DND-41 (cell line): ENCODE measurements at regions not wholly inside any gene's neighbourhood (a gene's known extent, or its start where the extent isn't known, plus 50 kb on each side); places are given as distances from the start of the nearest gene placed in this dataset.

Source experiments
- CTCF ChIP-seq: IDR thresholded peaks from 2 replicates; pipeline ENCODE4 v1.5.1; 2012; ENCODE audit warnings: borderline replicate concordance, low read length, moderate library complexity, mild to moderate bottlenecking; ENCODE audit not compliant: poor library complexity, severe bottlenecking; ENCODE audit errors: extremely low read depth
- EZH2 ChIP-seq: IDR thresholded peaks from 3 replicates; pipeline ENCODE4 v1.6.1; 2012; ENCODE audit warnings: borderline replicate concordance, low read depth, mild to moderate bottlenecking, moderate library complexity, low read length, inconsistent platforms; ENCODE audit not compliant: severe bottlenecking

DNA sequence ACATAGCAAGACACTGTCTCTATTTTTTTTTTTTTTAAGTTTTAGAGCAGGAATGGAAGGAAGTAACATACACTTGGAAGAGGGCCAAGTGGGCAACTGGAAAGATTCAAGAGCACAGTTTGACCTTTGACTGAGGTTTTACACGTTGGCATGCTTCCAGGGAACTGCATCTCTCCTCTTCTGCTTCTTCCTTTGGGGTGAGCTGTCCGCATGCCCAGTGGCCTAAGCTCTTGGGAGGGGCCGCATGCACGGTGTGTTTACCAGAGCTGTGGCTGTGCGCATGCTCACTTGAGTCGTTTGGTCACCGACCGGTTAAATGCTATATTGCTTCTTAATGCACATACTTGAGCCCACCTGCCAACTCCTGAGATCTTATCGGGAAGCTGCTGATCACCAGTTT is 727.7 kb downstream of the UQCRFS1 start:
- TF ChIP-seq CTCF (no peak), EZH2 (no peak)
